HS-5 (cell line): ENCODE measurements at regions not wholly inside any gene's neighbourhood (a gene's known extent, or its start where the extent isn't known, plus 50 kb on each side); places are given as distances from the start of the nearest gene placed in this dataset.
A peak's percentile ranks its signal among the peaks of the same experiment; 100 is the strongest.
"Not testable (repeated sequence)": the region's sequence is repeated elsewhere in the genome, so short reads cannot be mapped to it uniquely, and the experiment has no call there.

Experiments
- DNase-seq: peaks from one replicate; pipeline ENCODE4 v3.0.0-alpha.2; 2012; ENCODE audit warnings: low read depth

- no peak for DNase-seq
Observed at GRCh38 chr3:83251490-83251889, 1490.0 kb upstream of the GBE1 start.

- no peak for DNase-seq
Observed at GRCh38 chr3:83250613-83251012, 1489.2 kb upstream of the GBE1 start.

GRCh38 chr3:83248454-83248853 lies 1487.0 kb upstream of the GBE1 start:
- DNase-seq = no peak

- DNase-seq = no peak
Observed at GRCh38 chr3:83235180-83235814, 1473.9 kb upstream of the GBE1 start.

GRCh38 chr3:83233715-83234114 lies 1472.3 kb upstream of the GBE1 start:
- no peak for DNase-seq

GRCh38 chr3:83230841-83231240 lies 1469.4 kb upstream of the GBE1 start:
- DNase-seq = no peak

- DNase-seq = no peak
Observed at GRCh38 chr3:83230376-83230775, 1468.9 kb upstream of the GBE1 start.

- peak; percentile 20 for DNase-seq
Observed at GRCh38 chr3:83226751-83227150, 1465.3 kb upstream of the GBE1 start.

GRCh38 chr3:83224101-83224868 lies 1462.8 kb upstream of the GBE1 start:
- peak; percentile 65 for DNase-seq

GRCh38 chr3:83218383-83219200 lies 1457.1 kb upstream of the GBE1 start:
- no peak for DNase-seq

GRCh38 chr3:83217595-83218118 lies 1456.2 kb upstream of the GBE1 start:
- DNase-seq = not testable (repeated sequence)

GRCh38 chr3:83216919-83217594 lies 1455.6 kb upstream of the GBE1 start:
- DNase-seq = no peak

- DNase-seq = no peak
Observed at GRCh38 chr3:83195243-83195642, 1433.8 kb upstream of the GBE1 start.

- DNase-seq = peak; percentile 57
Observed at GRCh38 chr3:83193526-83193925, 1432.1 kb upstream of the GBE1 start.

GRCh38 chr3:83189634-83190033 lies 1428.2 kb upstream of the GBE1 start:
- no peak for DNase-seq

- DNase-seq = no peak
Observed at GRCh38 chr3:83169473-83169872, 1408.0 kb upstream of the GBE1 start.

- DNase-seq = no peak
Observed at GRCh38 chr3:83150896-83151295, 1389.5 kb upstream of the GBE1 start.

GRCh38 chr3:83140983-83141382 lies 1379.5 kb upstream of the GBE1 start:
- DNase-seq = no peak

GRCh38 chr3:83131236-83131635 lies 1369.8 kb upstream of the GBE1 start:
- DNase-seq = no peak

- no peak for DNase-seq
Observed at GRCh38 chr3:83122774-83123350, 1361.4 kb upstream of the GBE1 start.

- DNase-seq = no peak
Observed at GRCh38 chr3:83093222-83093572, 1331.8 kb upstream of the GBE1 start.
